ENCODE measurements at regions not wholly inside any gene's neighbourhood (a gene's known extent, or its start where the extent isn't known, plus 50 kb on each side); places are given as distances from the start of the nearest gene placed in this dataset.

GRCh38 chr11:16678466-16679116 is 59.9 kb upstream of the C11orf58 start:
- no peak for TF ChIP-seq CTCF (IDR thresholded peaks at IDR 0.05; ENCODE audit: low read depth, low read length, missing input control)
- no peak for TF ChIP-seq ATF3 (IDR thresholded peaks at IDR 0.05)
- no peak for TF ChIP-seq SP1 (IDR thresholded peaks at IDR 0.05)
- no peak for TF ChIP-seq RXRA (IDR thresholded peaks at IDR 0.05)
- no peak for TF ChIP-seq TAF1 (conservative IDR thresholded peaks at IDR 0.05)
- TF ChIP-seq GABPA (IDR thresholded peaks at IDR 0.05 in 1 of 2, conservative IDR thresholded peaks at IDR 0.05 in 1 of 2): no peak
- TF ChIP-seq EGR1 (IDR thresholded peaks at IDR 0.05; ENCODE audit: low read depth in 2 of 2): no peak
- no peak for TF ChIP-seq RAD21 (IDR thresholded peaks at IDR 0.05)
- TF ChIP-seq HNF4A (conservative IDR thresholded peaks at IDR 0.05): no peak
